ENCODE measurements at regions not wholly inside any gene's neighbourhood (a gene's known extent, or its start where the extent isn't known, plus 50 kb on each side); places are given as distances from the start of the nearest gene placed in this dataset.
"Not testable (repeated sequence)": the region's sequence is repeated elsewhere in the genome, so short reads cannot be mapped to it uniquely, and the experiment has no call there.

DNA sequence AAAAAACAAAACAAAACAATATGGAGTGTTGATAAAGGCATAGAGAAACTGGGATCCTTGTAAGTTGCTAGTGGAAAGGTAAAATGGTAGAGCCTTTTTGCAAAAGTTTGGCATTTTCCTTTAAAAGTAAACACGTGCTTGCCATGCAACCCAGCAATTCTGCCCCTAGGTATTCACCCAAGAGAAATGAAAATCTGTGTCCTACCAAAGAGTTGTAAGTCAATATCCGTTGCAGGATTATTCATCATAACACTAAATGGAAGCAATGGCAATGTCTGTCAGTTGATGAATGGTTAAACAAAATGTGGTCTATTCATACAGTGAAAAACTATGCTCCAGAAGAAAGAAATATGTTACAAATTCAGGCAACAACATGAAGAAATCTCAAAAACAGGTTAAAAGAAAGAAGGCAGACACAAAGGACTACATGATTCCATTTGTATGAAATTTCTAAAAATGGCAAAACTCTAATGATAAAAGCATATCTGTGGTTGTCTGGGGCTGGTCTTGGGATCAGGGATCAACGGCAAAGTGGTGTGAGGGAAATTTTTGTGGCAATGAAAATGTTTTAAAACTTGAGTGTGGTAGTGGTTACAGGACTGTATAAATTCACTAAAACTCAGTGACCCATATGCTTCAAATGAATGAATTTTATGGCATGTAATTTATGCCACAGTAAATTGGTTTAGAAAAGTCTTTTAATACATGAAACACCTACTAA is 229.6 kb downstream of the OPA1 start:
- H3K36me3 ChIP-seq (ENCODE audit: insufficient read depth, low read length): no peaks in the 10 kb centered on the region
- DNase-seq: no peak
- ChIA-PET POLR2A (no interaction called here), CTCF (no interaction called here)
- Mint-ChIP-seq H3K9me3 (no peaks in the 10 kb centered on the region), H3K4me1 (no peaks in the 10 kb centered on the region), H3K4me3 (no peak overlapping the region), H3K36me3 (no peaks in the 10 kb centered on the region), H3K27ac (no peak overlapping the region), H3K27me3 (peaks cover 0 to 18% of the 10 kb centered on the region in 2 donors)
- H3K27ac ChIP-seq (ENCODE audit: low read depth, low read length): no peak overlapping the region
- no peak overlapping the region for H3K4me3 ChIP-seq (ENCODE audit: low read length)
- H3K9me3 ChIP-seq (ENCODE audit: low read length): no peaks in the 10 kb centered on the region
- no peaks in the 10 kb centered on the region for H3K4me1 ChIP-seq (ENCODE audit: insufficient read depth, low read length)
- no peaks in the 10 kb centered on the region for H3K27me3 ChIP-seq (ENCODE audit: insufficient read depth, low read length, poor library complexity, severe bottlenecking)

DNA sequence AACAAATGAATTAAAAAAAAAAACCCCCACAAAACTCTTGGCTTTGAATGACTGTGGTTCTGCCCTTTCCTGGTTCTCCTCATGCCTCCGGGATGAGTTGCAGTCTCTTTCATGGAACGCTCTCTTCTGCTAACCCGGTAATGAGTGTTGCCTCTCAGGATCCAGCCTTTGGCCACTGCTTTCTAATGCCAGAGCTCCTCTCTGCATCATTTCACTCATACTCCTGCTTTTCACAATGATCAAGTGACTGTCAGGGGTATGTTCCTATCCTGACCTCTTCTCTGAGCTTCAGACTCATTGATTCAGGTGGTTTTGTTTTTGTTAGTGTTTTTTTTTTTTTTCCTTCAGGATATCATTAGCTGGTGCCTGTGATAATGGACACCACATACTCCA is 230.2 kb downstream of the OPA1 start:
- Mint-ChIP-seq H3K27me3 (peaks cover 0 to 18% of the 10 kb centered on the region in 2 donors), H3K27ac (peak overlapping the region in 1 of 8 donors; percentile 46)
- H3K4me3 Mint-ChIP-seq; H3K4me1 ChIP-seq (ENCODE audit: insufficient read depth, low read length); H3K27me3 ChIP-seq (ENCODE audit: insufficient read depth, low read length, poor library complexity, severe bottlenecking); H3K9me3 Mint-ChIP-seq; H3K36me3 ChIP-seq (ENCODE audit: insufficient read depth, low read length); H3K4me1 Mint-ChIP-seq; DNase-seq; CTCF ChIA-PET; H3K9me3 ChIP-seq (ENCODE audit: low read length); POLR2A ChIA-PET; H3K27ac ChIP-seq (ENCODE audit: low read depth, low read length); H3K4me3 ChIP-seq (ENCODE audit: low read length); H3K36me3 Mint-ChIP-seq: not testable (repeated sequence)

DNA sequence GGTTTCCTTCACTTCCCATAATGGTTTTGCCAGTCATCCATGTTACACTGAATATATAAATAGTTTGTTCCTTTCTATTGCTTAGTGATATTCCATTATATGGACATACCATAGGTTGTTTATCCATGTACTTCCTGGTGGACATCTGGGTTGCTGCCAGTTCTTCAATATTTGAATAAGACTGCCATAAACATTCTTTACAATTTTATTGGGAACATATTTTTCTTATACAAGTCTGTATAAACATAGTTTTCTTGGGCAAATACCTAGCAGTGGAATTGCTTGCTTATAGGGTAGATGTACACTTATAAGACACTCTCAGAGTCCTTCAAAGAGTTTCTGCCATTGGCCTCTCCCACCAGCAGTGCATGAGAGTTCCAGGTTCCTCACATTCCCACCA is 231.4 kb downstream of the OPA1 start:
- POLR2A ChIA-PET: no interaction called here
- Mint-ChIP-seq H3K27me3 (peaks cover 0 to 20% of the 10 kb centered on the region in 2 donors), H3K4me3 (no peak overlapping the region), H3K4me1 (no peaks in the 10 kb centered on the region), H3K27ac (no peak overlapping the region), H3K9me3 (no peaks in the 10 kb centered on the region), H3K36me3 (no peaks in the 10 kb centered on the region)
- Histone ChIP-seq H3K4me1 (ENCODE audit: insufficient read depth, low read length) (no peaks in the 10 kb centered on the region), H3K4me3 (ENCODE audit: low read length) (no peak overlapping the region), H3K9me3 (ENCODE audit: low read length) (no peaks in the 10 kb centered on the region), H3K27me3 (ENCODE audit: insufficient read depth, low read length, poor library complexity, severe bottlenecking) (no peaks in the 10 kb centered on the region), H3K36me3 (ENCODE audit: insufficient read depth, low read length) (no peaks in the 10 kb centered on the region), H3K27ac (ENCODE audit: low read depth, low read length) (no peak overlapping the region)
- CTCF ChIA-PET: no interaction called here
- no peak for DNase-seq

DNA sequence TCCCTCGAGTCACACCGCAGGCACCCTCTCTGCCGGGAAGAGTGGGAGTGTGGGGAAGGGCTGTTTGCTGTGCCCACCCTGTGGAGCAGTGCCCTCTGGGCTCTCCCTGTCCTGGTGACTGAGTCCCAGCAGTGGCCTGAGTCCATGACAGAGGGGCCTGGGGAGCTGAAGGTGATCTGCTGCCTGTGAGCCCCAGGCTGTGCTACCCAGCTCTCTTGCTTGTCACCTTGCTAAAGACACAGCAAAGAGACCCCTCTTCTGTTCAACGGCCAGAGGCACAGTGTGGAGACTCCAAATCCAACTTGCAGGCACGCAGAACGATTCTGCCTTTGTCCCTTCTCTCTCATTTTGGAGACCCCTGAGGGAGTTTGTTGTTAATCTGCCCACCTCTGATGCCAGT is 232.6 kb downstream of the OPA1 start:
- Mint-ChIP-seq H3K4me3 (no peak overlapping the region), H3K9me3 (no peaks in the 10 kb centered on the region), H3K27ac (no peak overlapping the region), H3K36me3 (no peaks in the 10 kb centered on the region), H3K4me1 (no peaks in the 10 kb centered on the region), H3K27me3 (peaks cover 1 to 18% of the 10 kb centered on the region in 2 donors)
- Histone ChIP-seq H3K27ac (ENCODE audit: low read depth, low read length) (no peak overlapping the region), H3K27me3 (ENCODE audit: insufficient read depth, low read length, poor library complexity, severe bottlenecking) (no peaks in the 10 kb centered on the region), H3K4me1 (ENCODE audit: insufficient read depth, low read length) (no peaks in the 10 kb centered on the region), H3K9me3 (ENCODE audit: low read length) (no peaks in the 10 kb centered on the region), H3K36me3 (ENCODE audit: insufficient read depth, low read length) (no peaks in the 10 kb centered on the region), H3K4me3 (ENCODE audit: low read length) (no peak overlapping the region)
- DNase-seq: no peak
- ChIA-PET CTCF (no interaction called here), POLR2A (no interaction called here)

DNA sequence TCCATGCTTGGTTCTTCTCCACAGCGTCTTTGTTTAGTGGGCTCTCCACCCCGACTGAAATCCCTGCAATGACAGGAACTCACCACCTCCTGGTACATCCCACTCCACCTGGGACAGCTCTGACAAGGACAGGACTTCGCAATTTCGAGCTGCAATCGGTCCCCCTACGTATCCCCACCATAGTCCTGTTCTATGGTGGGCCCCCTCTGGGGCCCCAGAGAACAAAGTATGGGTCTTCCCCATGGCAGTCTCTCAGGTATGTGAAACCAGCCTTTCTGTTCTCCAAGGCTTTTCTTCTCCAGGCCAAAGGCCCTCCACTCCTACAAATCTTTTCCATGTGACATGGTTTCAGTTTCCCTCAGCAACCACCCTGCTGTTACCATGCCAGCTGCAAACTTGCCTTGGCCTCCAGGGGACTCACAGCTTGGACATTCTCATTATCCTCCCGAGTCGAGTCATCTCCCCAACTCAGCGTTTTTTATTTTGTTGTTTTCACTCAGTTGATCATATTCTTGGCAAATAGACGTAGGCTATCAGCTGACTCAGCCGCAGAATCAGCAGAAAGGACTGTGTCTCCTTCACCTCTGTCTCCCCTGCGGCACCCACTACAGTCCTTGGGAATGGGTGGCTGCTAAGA is 233.3 kb downstream of the OPA1 start:
- no peaks in the 10 kb centered on the region for H3K4me1 ChIP-seq (ENCODE audit: insufficient read depth, low read length)
- peak overlapping the region in 1 of 8 donors; percentile 11 for H3K27ac Mint-ChIP-seq
- H3K9me3 Mint-ChIP-seq: no peaks in the 10 kb centered on the region
- no peaks in the 10 kb centered on the region for H3K27me3 ChIP-seq (ENCODE audit: insufficient read depth, low read length, poor library complexity, severe bottlenecking)
- no peak overlapping the region for H3K4me3 ChIP-seq (ENCODE audit: low read length)
- no peak overlapping the region for H3K27ac ChIP-seq (ENCODE audit: low read depth, low read length)
- DNase-seq: no peak
- H3K36me3 Mint-ChIP-seq: no peaks in the 10 kb centered on the region
- H3K4me3 Mint-ChIP-seq: no peak overlapping the region
- CTCF ChIA-PET: no interaction called here
- no peaks in the 10 kb centered on the region for H3K9me3 ChIP-seq (ENCODE audit: low read length)
- peaks cover 2 to 16% of the 10 kb centered on the region in 2 donors for H3K27me3 Mint-ChIP-seq
- H3K4me1 Mint-ChIP-seq: no peaks in the 10 kb centered on the region
- POLR2A ChIA-PET: no interaction called here
- no peaks in the 10 kb centered on the region for H3K36me3 ChIP-seq (ENCODE audit: insufficient read depth, low read length)

DNA sequence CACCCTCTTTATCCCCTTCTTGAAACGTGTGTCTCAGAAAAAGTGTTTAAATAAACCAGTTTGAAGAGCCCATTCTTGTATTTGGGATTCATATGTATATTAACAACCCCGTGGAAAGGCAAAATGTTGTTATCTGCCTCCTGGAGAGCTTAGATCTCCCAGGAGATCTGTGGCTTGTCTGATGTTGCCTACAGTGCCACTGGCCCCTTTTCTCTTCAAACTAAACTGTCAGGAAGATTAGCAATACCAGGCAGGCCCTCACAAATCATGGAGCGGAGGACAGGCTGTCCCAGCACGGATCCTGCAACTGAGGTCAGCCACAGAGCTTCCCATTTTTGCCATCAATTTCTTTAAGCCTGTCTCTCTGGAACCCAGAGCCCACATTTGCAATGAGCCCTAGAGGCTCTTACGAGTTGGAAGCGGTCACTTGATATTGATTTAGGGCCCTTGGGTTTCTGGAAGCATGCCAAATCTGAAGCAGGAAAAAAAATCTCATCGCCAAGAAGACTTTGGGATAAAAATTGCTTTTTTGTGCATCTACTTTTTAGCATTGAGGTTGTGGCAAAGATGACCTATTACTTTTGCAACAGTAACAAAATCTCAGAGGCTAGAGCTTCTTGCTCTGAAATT is 234.1 kb downstream of the OPA1 start:
- H3K27me3 ChIP-seq (ENCODE audit: insufficient read depth, low read length, poor library complexity, severe bottlenecking): no peaks in the 10 kb centered on the region
- ChIA-PET POLR2A (no interaction called here), CTCF (no interaction called here)

DNA sequence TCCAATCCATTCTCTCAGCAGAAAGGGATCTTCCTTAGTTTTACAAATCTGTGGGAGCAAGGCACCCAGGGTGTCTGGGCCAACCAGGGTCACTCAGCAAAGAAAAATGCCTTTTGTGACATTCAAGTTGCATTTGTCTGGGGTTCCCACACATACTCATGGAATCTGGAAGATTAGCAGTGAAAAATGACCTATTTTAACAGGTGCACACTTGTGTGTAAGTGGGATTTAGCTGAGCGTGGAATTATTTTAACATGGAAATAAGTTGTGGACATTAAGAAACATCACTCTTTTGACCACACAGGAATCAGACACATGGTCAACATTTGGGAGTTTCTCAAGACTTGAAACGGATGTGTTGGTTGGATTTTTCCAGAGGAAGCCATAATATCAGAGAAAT is 234.9 kb downstream of the OPA1 start:
- no peak overlapping the region for H3K4me3 Mint-ChIP-seq
- POLR2A ChIA-PET: no interaction called here
- H3K9me3 Mint-ChIP-seq: no peaks in the 10 kb centered on the region
- H3K36me3 Mint-ChIP-seq: no peaks in the 10 kb centered on the region
- H3K27me3 Mint-ChIP-seq: peaks cover 2 to 13% of the 10 kb centered on the region in 2 donors
- H3K27ac ChIP-seq (ENCODE audit: low read depth, low read length): no peak overlapping the region
- CTCF ChIA-PET: no interaction called here
- no peaks in the 10 kb centered on the region for H3K27me3 ChIP-seq (ENCODE audit: insufficient read depth, low read length, poor library complexity, severe bottlenecking)
- no peaks in the 10 kb centered on the region for H3K4me1 ChIP-seq (ENCODE audit: insufficient read depth, low read length)
- H3K4me1 Mint-ChIP-seq: no peaks in the 10 kb centered on the region
- no peak for DNase-seq
- H3K27ac Mint-ChIP-seq: no peak overlapping the region
- H3K36me3 ChIP-seq (ENCODE audit: insufficient read depth, low read length): no peaks in the 10 kb centered on the region
- H3K9me3 ChIP-seq (ENCODE audit: low read length): no peaks in the 10 kb centered on the region
- no peak overlapping the region for H3K4me3 ChIP-seq (ENCODE audit: low read length)

More for the DNA sequence above, 234.1 kb downstream of the OPA1 start:
- H3K4me1 ChIP-seq (ENCODE audit: insufficient read depth, low read length): no peaks in the 10 kb centered on the region
- Mint-ChIP-seq H3K27ac (no peak overlapping the region), H3K4me1 (no peaks in the 10 kb centered on the region), H3K9me3 (no peaks in the 10 kb centered on the region), H3K36me3 (no peaks in the 10 kb centered on the region), H3K27me3 (peaks cover 2 to 18% of the 10 kb centered on the region in 2 donors), H3K4me3 (no peak overlapping the region)
- no peak for DNase-seq
- H3K36me3 ChIP-seq (ENCODE audit: insufficient read depth, low read length): no peaks in the 10 kb centered on the region
- H3K27ac ChIP-seq (ENCODE audit: low read depth, low read length): no peak overlapping the region
- no peak overlapping the region for H3K4me3 ChIP-seq (ENCODE audit: low read length)
- no peaks in the 10 kb centered on the region for H3K9me3 ChIP-seq (ENCODE audit: low read length)

DNA sequence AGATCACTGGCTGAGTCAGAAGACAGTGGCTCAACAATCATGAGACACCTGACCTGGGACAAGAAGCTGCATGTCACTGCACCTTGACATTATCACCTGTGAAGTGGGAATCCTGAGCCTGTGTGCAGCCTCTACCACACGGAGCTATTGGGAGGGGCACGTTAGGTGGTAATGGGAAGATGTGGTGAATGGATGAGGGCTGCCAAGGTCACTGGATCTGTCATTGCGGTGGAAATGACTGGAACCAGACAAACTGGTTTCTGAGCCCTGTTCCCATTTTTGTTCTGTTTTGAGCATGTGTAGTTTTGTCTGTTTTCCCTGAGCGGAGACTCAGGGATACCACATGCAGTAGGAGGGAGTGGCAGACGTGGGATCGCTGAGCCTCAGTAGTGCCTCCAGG is 235.5 kb downstream of the OPA1 start:
- no peaks in the 10 kb centered on the region for H3K4me1 ChIP-seq (ENCODE audit: insufficient read depth, low read length)
- CTCF ChIA-PET: no interaction called here
- H3K27ac ChIP-seq (ENCODE audit: low read depth, low read length): no peak overlapping the region
- no peak overlapping the region for H3K4me3 ChIP-seq (ENCODE audit: low read length)
- no peaks in the 10 kb centered on the region for H3K9me3 ChIP-seq (ENCODE audit: low read length)
- H3K27me3 ChIP-seq (ENCODE audit: insufficient read depth, low read length, poor library complexity, severe bottlenecking): no peaks in the 10 kb centered on the region
- H3K27ac Mint-ChIP-seq: no peak overlapping the region
- H3K36me3 ChIP-seq (ENCODE audit: insufficient read depth, low read length): no peaks in the 10 kb centered on the region
- peaks cover 2 to 17% of the 10 kb centered on the region in 2 donors for H3K27me3 Mint-ChIP-seq
- no peaks in the 10 kb centered on the region for H3K4me1 Mint-ChIP-seq
- no peaks in the 10 kb centered on the region for H3K9me3 Mint-ChIP-seq
- POLR2A ChIA-PET: no interaction called here
- no peaks in the 10 kb centered on the region for H3K36me3 Mint-ChIP-seq
- no peak overlapping the region for H3K4me3 Mint-ChIP-seq
- DNase-seq: no peak

All from CD8-positive, alpha-beta memory T cell (primary cell).